IMR-90 (cell line): ENCODE measurements at regions not wholly inside any gene's neighbourhood (a gene's known extent, or its start where the extent isn't known, plus 50 kb on each side); places are given as distances from the start of the nearest gene placed in this dataset.

Experiments
- ATAC-seq: fragments of 200-7000 bp; cut with Tn5 transposase; 2 replicates; pipeline ENCODE4 v1.9.1; 2020; ENCODE audit warnings: low read depth, mild to moderate bottlenecking, moderate library complexity
- BruUV-seq: library from RNA; stranded (reverse); fragments of 400-500 nt; replicated peaks from 2 replicates; lab custom pipeline; 2021; lab: Mats Ljungman, UMichigan
- CTCF ChIA-PET: fragments of 300-600 bp; formaldehyde crosslinking; extraction: SDS; loops from one replicate; lab custom pipeline; 2021; ENCODE audit warnings: antibody characterized with exemption; lab: Yijun Ruan, JAX
- POLR2A ChIA-PET: fragments of 300-600 bp; sonication (Branson Sonifier 250); formaldehyde crosslinking; loops from one replicate; lab custom pipeline; 2022; ENCODE audit warnings: antibody characterized with exemption; ENCODE audit not compliant: unreplicated experiment; lab: Charles Lee
- DNase-seq: peaks from one replicate; pipeline ENCODE4 v3.0.0; 2013
- H2AFZ ChIP-seq: replicated peaks from 2 replicates; pipeline ENCODE3; 2013; ENCODE audit warnings: low read length, mild to moderate bottlenecking; ENCODE audit not compliant: poor library complexity
- H2AK5ac ChIP-seq: 2 replicates; pipeline ENCODE4 v1.6.1; 2013; ENCODE audit warnings: low read depth, low read length, inconsistent platforms
- H2AK9ac ChIP-seq: replicated peaks from 2 replicates; pipeline ENCODE3; 2013; ENCODE audit warnings: mild to moderate bottlenecking, low read depth, low read length, moderate library complexity; ENCODE audit not compliant: poor library complexity
- H2BK120ac ChIP-seq: 2 replicates; pipeline ENCODE4 v1.6.1; 2013; ENCODE audit warnings: low read depth, low read length, inconsistent platforms
- H2BK15ac ChIP-seq: 3 replicates; pipeline ENCODE4 v1.6.1; 2013; ENCODE audit warnings: low read depth, low read length, inconsistent platforms
- H2BK20ac ChIP-seq: 2 replicates; pipeline ENCODE4 v1.6.1; 2013; ENCODE audit warnings: low read depth, mild to moderate bottlenecking, inconsistent platforms, low read length, moderate library complexity
- H2BK5ac ChIP-seq: 2 replicates; pipeline ENCODE4 v1.6.1; 2013; ENCODE audit warnings: mild to moderate bottlenecking, low read depth, low read length, inconsistent platforms; ENCODE audit not compliant: poor library complexity, severe bottlenecking
- H3K14ac ChIP-seq: replicated peaks from 2 replicates; pipeline ENCODE4 v1.6.1; 2013; ENCODE audit warnings: low read depth, low read length, inconsistent platforms
- H3K18ac ChIP-seq: 2 replicates; pipeline ENCODE4 v1.6.1; 2013; ENCODE audit warnings: low read depth, low read length, control low read depth
- H3K23ac ChIP-seq: 2 replicates; pipeline ENCODE4 v1.6.1; 2013; ENCODE audit warnings: low read depth, low read length, inconsistent platforms
- H3K27ac ChIP-seq: 2 replicates; pipeline ENCODE4 v1.5.1; 2013; ENCODE audit warnings: mild to moderate bottlenecking, control low read depth, low read length; ENCODE audit not compliant: insufficient read depth
- H3K27me3 ChIP-seq: 2 replicates; pipeline ENCODE4 v1.6.1; 2013; ENCODE audit warnings: low read length; ENCODE audit not compliant: control insufficient read depth, insufficient read depth
- H3K36me3 ChIP-seq: 2 replicates; pipeline ENCODE4 v1.6.1; 2013; ENCODE audit warnings: low read length, mixed read lengths; ENCODE audit not compliant: control insufficient read depth, insufficient read depth
- H3K4ac ChIP-seq: 2 replicates; pipeline ENCODE4 v1.6.1; 2013; ENCODE audit warnings: low read depth, low read length, inconsistent platforms
- H3K4me1 ChIP-seq: 2 replicates; pipeline ENCODE4 v1.6.1; 2013; ENCODE audit warnings: low read length, mixed read lengths; ENCODE audit not compliant: control insufficient read depth, insufficient read depth
- H3K4me2 ChIP-seq: 2 replicates; pipeline ENCODE4 v1.6.1; 2013; ENCODE audit warnings: low read depth, mild to moderate bottlenecking, control low read depth, low read length, moderate library complexity
- H3K4me3 ChIP-seq: 2 replicates; pipeline ENCODE4 v1.5.1; 2013; ENCODE audit warnings: low read depth, mild to moderate bottlenecking, control low read depth, low read length, moderate library complexity; ENCODE audit not compliant: insufficient read depth
- H3K56ac ChIP-seq: 2 replicates; pipeline ENCODE4 v1.6.1; 2013; ENCODE audit warnings: low read length, inconsistent platforms; ENCODE audit not compliant: insufficient read depth; ENCODE audit errors: extremely low read depth
- H3K79me1 ChIP-seq, 2 experiments: 2 replicates each; pipeline ENCODE4 v1.6.1; 2013; ENCODE audit warnings: low read length in 2 of 2, inconsistent platforms in 1 of 2, low read depth in 1 of 2
- H3K9ac ChIP-seq: 2 replicates; pipeline ENCODE4 v1.6.1; 2013; ENCODE audit warnings: low read depth, low read length, control low read depth
- H3K9me1 ChIP-seq: 2 replicates; pipeline ENCODE4 v1.6.1; 2013; ENCODE audit warnings: low read length, inconsistent platforms; ENCODE audit not compliant: insufficient read depth
- H3K9me3 ChIP-seq: 2 replicates; pipeline ENCODE4 v1.6.1; 2013; ENCODE audit warnings: low read length; ENCODE audit not compliant: control insufficient read depth, insufficient read depth
- H4K20me1 ChIP-seq: 2 replicates; pipeline ENCODE4 v1.6.1; 2013; ENCODE audit warnings: low read length, inconsistent platforms; ENCODE audit not compliant: insufficient read depth
- H4K5ac ChIP-seq: 2 replicates; pipeline ENCODE4 v1.6.1; 2013; ENCODE audit warnings: mild to moderate bottlenecking, low read depth, low read length, control low read depth
- H4K8ac ChIP-seq, 2 experiments: 2 replicates each; pipeline ENCODE4 v1.6.1; 2013; ENCODE audit warnings: low read depth in 2 of 2, low read length in 2 of 2, control low read depth in 1 of 2, inconsistent platforms in 1 of 2
- H4K91ac ChIP-seq: 2 replicates; pipeline ENCODE4 v1.6.1; 2013; ENCODE audit warnings: low read depth, low read length, inconsistent platforms; ENCODE audit not compliant: insufficient read depth
- BHLHE40 ChIP-seq: fragments of 150-350 bp; IDR thresholded peaks from 2 replicates; pipeline ENCODE4 v1.6.1; 2016; ENCODE audit warnings: mild to moderate bottlenecking, low read depth, low read length
- CEBPB ChIP-seq: IDR thresholded peaks from 2 replicates; pipeline ENCODE4 v1.6.1; 2012; ENCODE audit warnings: low read depth, low read length, improper control_type of control experiment
- CHD1 ChIP-seq: IDR thresholded peaks from 2 replicates; pipeline ENCODE4 v1.6.1; 2012; ENCODE audit warnings: low read depth, low read length, improper control_type of control experiment
- FOS ChIP-seq: fragments of 150-350 bp; IDR thresholded peaks from 2 replicates; pipeline ENCODE4 v1.6.1; 2016; ENCODE audit warnings: low read depth, low read length
- MAFK ChIP-seq: IDR thresholded peaks from 2 replicates; pipeline ENCODE4 v1.6.1; 2012; ENCODE audit warnings: low read depth, low read length, improper control_type of control experiment
- MXI1 ChIP-seq: IDR thresholded peaks from 2 replicates; pipeline ENCODE4 v1.6.1; 2012; ENCODE audit warnings: low read depth, mild to moderate bottlenecking, low read length, moderate library complexity, borderline replicate concordance
- NFE2L2 ChIP-seq: fragments of 150-350 bp; IDR thresholded peaks from 2 replicates; pipeline ENCODE4 v1.6.1; 2016; ENCODE audit warnings: low read depth, mild to moderate bottlenecking, low read length
- POLR2A ChIP-seq: IDR thresholded peaks from 2 replicates; pipeline ENCODE4 v1.6.1; 2012; ENCODE audit warnings: mild to moderate bottlenecking, low read depth, low read length
- RAD21 ChIP-seq: IDR thresholded peaks from 2 replicates; pipeline ENCODE4 v1.6.1; 2012; ENCODE audit warnings: low read length, improper control_type of control experiment
- RCOR1 ChIP-seq: IDR thresholded peaks from 2 replicates; pipeline ENCODE4 v1.6.1; 2012; ENCODE audit warnings: mild to moderate bottlenecking, low read length, improper control_type of control experiment; ENCODE audit not compliant: insufficient replicate concordance
- SMC3 ChIP-seq: fragments of 150-350 bp; IDR thresholded peaks from 2 replicates; pipeline ENCODE4 v1.6.1; 2016; ENCODE audit warnings: low read depth, mild to moderate bottlenecking, antibody characterized with exemption, low read length, moderate library complexity
- WGBS, 2 experiments: methylation state at CpG; one replicate each; pipeline versions ENCODE4 v1.1.5 to v1.1.7; 2013; ENCODE audit warnings: missing lambda C conversion rate in 2 of 2; ENCODE audit not compliant: insufficient read length in 1 of 2; ENCODE audit errors: extremely low coverage in 2 of 2; 5-methylcytosine and 5-hydroxymethylcytosine counted together
- dilution Hi-C: fragments of 300-500 bp; cut with HindIII; formaldehyde crosslinking; loops from one replicate; pipeline ENCODE4 v1.14.3; 2018; ENCODE audit warnings: low sequenced_read_pairs; ENCODE audit not compliant: unreplicated experiment
- in situ Hi-C: fragments of 300-500 bp; cut with MboI; formaldehyde crosslinking; loops from 3 replicates; pipeline ENCODE4 v1.14.3; 2019; ENCODE audit warnings: low sequenced_read_pairs, inconsistent platforms, mixed read lengths
- intact Hi-C: fragments of 100-400 bp; cut with micrococcal nuclease; formaldehyde crosslinking; loops from 2 replicates; pipeline ENCODE4 v1.10.0; 2022
- TF ChIP-seq, protein P1 (sequence below): fragments of 150-350 bp; IDR thresholded peaks from 2 replicates; pipeline ENCODE4 v1.6.1; 2017; ENCODE audit warnings: mild to moderate bottlenecking, antibody characterized with exemption, low read length, low read depth
- TF ChIP-seq, protein P2 (sequence below): fragments of 150-350 bp; IDR thresholded peaks from 2 replicates; pipeline ENCODE4 v1.6.1; 2016; ENCODE audit warnings: low read depth, mild to moderate bottlenecking, low read length, moderate library complexity, borderline replicate concordance
- TF ChIP-seq, protein P3 (sequence below): conservative IDR thresholded peaks from 2 replicates; pipeline ENCODE4 v1.5.1; 2012; ENCODE audit warnings: mild to moderate bottlenecking, low read depth, low read length, improper control_type of control experiment

DNA sequence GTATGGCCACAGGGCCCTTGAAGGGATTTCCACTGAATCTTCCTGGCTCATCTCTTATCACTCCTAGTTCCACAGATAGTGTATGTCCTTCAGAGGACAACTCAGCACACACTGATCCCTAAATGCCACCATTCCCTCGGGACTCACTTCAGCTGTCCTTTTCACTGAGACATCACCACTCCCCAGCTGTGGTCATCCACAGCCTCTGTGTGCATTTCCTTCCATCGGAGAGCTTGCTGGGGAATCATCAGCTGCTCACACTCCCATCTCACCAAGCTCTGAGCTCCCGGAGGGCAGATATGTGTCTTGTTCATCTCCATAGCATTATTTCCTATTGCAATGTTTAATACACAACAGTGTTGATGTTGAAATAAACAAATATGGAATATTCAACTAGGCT lies 759.5 kb downstream of the RNF144A start:
- H2AFZ ChIP-seq, result no peak overlapping the region
- no peak overlapping the region for H2AK9ac ChIP-seq
- H3K4me3 ChIP-seq, result no peak overlapping the region
- no peaks in the 10 kb centered on the region for H3K36me3 ChIP-seq
- no peak overlapping the region for H3K27ac ChIP-seq
- no peak overlapping the region for H4K91ac ChIP-seq
- ChIA-PET POLR2A (no interaction called here), CTCF (interaction anchor here (0.6 kb wide), 1 partner anchor 597 kb away, joined by 3 read pairs; no protein-coding TSS in a partner anchor)
- H3K4me1 ChIP-seq, result no peaks in the 10 kb centered on the region
- H4K8ac ChIP-seq, result no peak overlapping the region
- BruUV-seq, result no TSS peak
- in situ Hi-C loops (no loop called here), dilution Hi-C loops (no loop called here), intact Hi-C loops (no loop called here)
- no peak overlapping the region for H3K23ac ChIP-seq
- no peak overlapping the region for H2AK5ac ChIP-seq
- no peaks in the 10 kb centered on the region for H3K79me1 ChIP-seq
- H4K5ac ChIP-seq, result no peak overlapping the region
- H3K56ac ChIP-seq, result no peak overlapping the region
- H3K18ac ChIP-seq, result no peak overlapping the region
- no peak for DNase-seq
- no peak overlapping the region for H3K9ac ChIP-seq
- no peak overlapping the region for H2BK120ac ChIP-seq
- H4K20me1 ChIP-seq, result no peaks in the 10 kb centered on the region
- no peak overlapping the region for H2BK15ac ChIP-seq
- no peak overlapping the region for H3K4ac ChIP-seq
- H3K14ac ChIP-seq, result no peak overlapping the region
- H3K4me2 ChIP-seq, result no peak overlapping the region
- TF ChIP-seq, protein P1, sequence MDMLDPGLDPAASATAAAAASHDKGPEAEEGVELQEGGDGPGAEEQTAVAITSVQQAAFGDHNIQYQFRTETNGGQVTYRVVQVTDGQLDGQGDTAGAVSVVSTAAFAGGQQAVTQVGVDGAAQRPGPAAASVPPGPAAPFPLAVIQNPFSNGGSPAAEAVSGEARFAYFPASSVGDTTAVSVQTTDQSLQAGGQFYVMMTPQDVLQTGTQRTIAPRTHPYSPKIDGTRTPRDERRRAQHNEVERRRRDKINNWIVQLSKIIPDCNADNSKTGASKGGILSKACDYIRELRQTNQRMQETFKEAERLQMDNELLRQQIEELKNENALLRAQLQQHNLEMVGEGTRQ, result no peak
- TF ChIP-seq NFE2L2, result no peak
- no peak for TF ChIP-seq MXI1
- TF ChIP-seq, protein P2, sequence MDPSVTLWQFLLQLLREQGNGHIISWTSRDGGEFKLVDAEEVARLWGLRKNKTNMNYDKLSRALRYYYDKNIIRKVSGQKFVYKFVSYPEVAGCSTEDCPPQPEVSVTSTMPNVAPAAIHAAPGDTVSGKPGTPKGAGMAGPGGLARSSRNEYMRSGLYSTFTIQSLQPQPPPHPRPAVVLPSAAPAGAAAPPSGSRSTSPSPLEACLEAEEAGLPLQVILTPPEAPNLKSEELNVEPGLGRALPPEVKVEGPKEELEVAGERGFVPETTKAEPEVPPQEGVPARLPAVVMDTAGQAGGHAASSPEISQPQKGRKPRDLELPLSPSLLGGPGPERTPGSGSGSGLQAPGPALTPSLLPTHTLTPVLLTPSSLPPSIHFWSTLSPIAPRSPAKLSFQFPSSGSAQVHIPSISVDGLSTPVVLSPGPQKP, result no peak
- no peak for TF ChIP-seq CHD1
- TF ChIP-seq SMC3, result no peak
- TF ChIP-seq RAD21, result no peak
- TF ChIP-seq MAFK, result no peak
- TF ChIP-seq BHLHE40, result no peak
- TF ChIP-seq, protein P3, sequence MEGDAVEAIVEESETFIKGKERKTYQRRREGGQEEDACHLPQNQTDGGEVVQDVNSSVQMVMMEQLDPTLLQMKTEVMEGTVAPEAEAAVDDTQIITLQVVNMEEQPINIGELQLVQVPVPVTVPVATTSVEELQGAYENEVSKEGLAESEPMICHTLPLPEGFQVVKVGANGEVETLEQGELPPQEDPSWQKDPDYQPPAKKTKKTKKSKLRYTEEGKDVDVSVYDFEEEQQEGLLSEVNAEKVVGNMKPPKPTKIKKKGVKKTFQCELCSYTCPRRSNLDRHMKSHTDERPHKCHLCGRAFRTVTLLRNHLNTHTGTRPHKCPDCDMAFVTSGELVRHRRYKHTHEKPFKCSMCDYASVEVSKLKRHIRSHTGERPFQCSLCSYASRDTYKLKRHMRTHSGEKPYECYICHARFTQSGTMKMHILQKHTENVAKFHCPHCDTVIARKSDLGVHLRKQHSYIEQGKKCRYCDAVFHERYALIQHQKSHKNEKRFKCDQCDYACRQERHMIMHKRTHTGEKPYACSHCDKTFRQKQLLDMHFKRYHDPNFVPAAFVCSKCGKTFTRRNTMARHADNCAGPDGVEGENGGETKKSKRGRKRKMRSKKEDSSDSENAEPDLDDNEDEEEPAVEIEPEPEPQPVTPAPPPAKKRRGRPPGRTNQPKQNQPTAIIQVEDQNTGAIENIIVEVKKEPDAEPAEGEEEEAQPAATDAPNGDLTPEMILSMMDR, result no peak
- no peak for TF ChIP-seq CEBPB
- TF ChIP-seq POLR2A, result no peak
- no peak for TF ChIP-seq RCOR1
- no peak for TF ChIP-seq FOS
- no peak overlapping the region for H2BK20ac ChIP-seq
- ATAC-seq, result no peak
- 50% methylated on average over 1 of the region's 3 CpGs; no CpG with 5 or more reads in 1 of the 2 experiments for WGBS, 2 experiments
- no peaks in the 10 kb centered on the region for H3K9me3 ChIP-seq
- no peaks in the 10 kb centered on the region for H3K27me3 ChIP-seq
- no peaks in the 10 kb centered on the region for H3K9me1 ChIP-seq
- H2BK5ac ChIP-seq, result no peak overlapping the region
